Smooth muscle cell (in vitro differentiated cells): ENCODE measurements at regions not wholly inside any gene's neighbourhood (a gene's known extent, or its start where the extent isn't known, plus 50 kb on each side); places are given as distances from the start of the nearest gene placed in this dataset.

ENCODE experiments used
- DNase-seq: peaks from one replicate; lab custom pipeline; 2025; ENCODE audit not compliant: unreplicated experiment; lab: John Stamatoyannopoulos, UW
- H2AFZ ChIP-seq: fragments of 200-600 bp; sonication (generic); 2 replicates; pipeline ENCODE4 v1.6.0; 2016; ENCODE audit warnings: antibody characterized with exemption, low read depth, mild to moderate bottlenecking
- H3F3A ChIP-seq: fragments of 200-600 bp; sonication (generic); 2 replicates; pipeline ENCODE4 v1.6.0; 2017; ENCODE audit warnings: antibody characterized with exemption, low read depth
- H3K27ac ChIP-seq: fragments of 200-600 bp; sonication (generic); 2 replicates; pipeline ENCODE4 v1.5.1; 2016; ENCODE audit warnings: low read depth, mild to moderate bottlenecking
- H3K27me3 ChIP-seq: fragments of 200-600 bp; sonication (generic); 2 replicates; pipeline ENCODE4 v1.6.1; 2016; ENCODE audit warnings: low read depth, mild to moderate bottlenecking
- H3K36me3 ChIP-seq: fragments of 200-600 bp; sonication (generic); 2 replicates; pipeline ENCODE4 v1.5.1; 2016; ENCODE audit warnings: low read depth
- H3K4me1 ChIP-seq: fragments of 200-600 bp; sonication (generic); 2 replicates; pipeline ENCODE4 v1.5.1; 2016; ENCODE audit warnings: low read depth
- H3K4me2 ChIP-seq: fragments of 200-600 bp; sonication (generic); 2 replicates; pipeline ENCODE4 v1.6.0; 2016; ENCODE audit warnings: mild to moderate bottlenecking
- H3K4me3 ChIP-seq: fragments of 200-600 bp; sonication (generic); 2 replicates; pipeline ENCODE4 v1.5.1; 2016; ENCODE audit warnings: mild to moderate bottlenecking
- H3K79me2 ChIP-seq: fragments of 200-600 bp; sonication (generic); 2 replicates; pipeline ENCODE4 v1.6.0; 2016; ENCODE audit warnings: low read depth, mild to moderate bottlenecking
- H3K9ac ChIP-seq: fragments of 200-600 bp; sonication (generic); 2 replicates; pipeline ENCODE4 v1.6.0; 2016; ENCODE audit warnings: low read depth
- H3K9me3 ChIP-seq: fragments of 200-600 bp; sonication (generic); replicated peaks from 2 replicates; pipeline ENCODE4 v1.5.1; 2016; ENCODE audit warnings: low read depth
- H4K20me1 ChIP-seq: fragments of 200-600 bp; sonication (generic); 2 replicates; pipeline ENCODE4 v1.6.0; 2016; ENCODE audit warnings: low read depth
- CTCF ChIP-seq: fragments of 200-600 bp; sonication (generic); IDR thresholded peaks from 2 replicates; pipeline ENCODE4 v1.5.1; 2017; ENCODE audit warnings: borderline replicate concordance, mild to moderate bottlenecking, antibody characterized with exemption; ENCODE audit not compliant: insufficient read depth, poor library complexity, severe bottlenecking
- WGBS: methylation state at CpG from one replicate; pipeline ENCODE4 v1.1.7; 2016; ENCODE audit warnings: low lambda C conversion rate; 5-methylcytosine and 5-hydroxymethylcytosine counted together

- no peaks in the 10 kb centered on the region for H3K9me3 ChIP-seq
- WGBS = 59% methylated on average over 2 of the region's 2 CpGs
- no peak for DNase-seq
- peak overlapping the region; percentile 33 for H3K4me2 ChIP-seq
- no peak for TF ChIP-seq CTCF
- H4K20me1 ChIP-seq = no peaks in the 10 kb centered on the region
- H2AFZ ChIP-seq = no peak overlapping the region
- H3K9ac ChIP-seq = peak overlapping the region; percentile 78
- H3F3A ChIP-seq = peaks cover 9% of the 10 kb centered on the region
- peaks cover 5% of the 10 kb centered on the region for H3K4me1 ChIP-seq
- H3K79me2 ChIP-seq = no peaks in the 10 kb centered on the region
- H3K4me3 ChIP-seq = no peak overlapping the region
- peak overlapping the region; percentile 85 for H3K27ac ChIP-seq
- H3K36me3 ChIP-seq = no peaks in the 10 kb centered on the region
- H3K27me3 ChIP-seq = no peaks in the 10 kb centered on the region
Observed at GRCh38 chr1:207239874-207240273, 81.6 kb upstream of the CD55 start.

GRCh38 chr1:207240325-207241101 lies 81.0 kb upstream of the CD55 start:
- Histone ChIP-seq H3K9me3 (no peaks in the 10 kb centered on the region), H2AFZ (no peak overlapping the region), H3K4me2 (peak overlapping the region; percentile 33), H3K36me3 (no peaks in the 10 kb centered on the region), H3F3A (peaks cover 9% of the 10 kb centered on the region), H3K4me3 (no peak overlapping the region), H3K27me3 (no peaks in the 10 kb centered on the region), H3K27ac (peak overlapping the region; percentile 85), H3K79me2 (no peaks in the 10 kb centered on the region), H4K20me1 (no peaks in the 10 kb centered on the region), H3K4me1 (peaks cover 5% of the 10 kb centered on the region), H3K9ac (peak overlapping the region; percentile 78)
- DNase-seq = no peak
- 57% methylated on average over 5 of the region's 5 CpGs for WGBS
- TF ChIP-seq CTCF = no peak

- no peaks in the 10 kb centered on the region for H3K9me3 ChIP-seq
- peak overlapping the region; percentile 41 for H3K9ac ChIP-seq
- H3K27me3 ChIP-seq = no peaks in the 10 kb centered on the region
- peaks cover 9% of the 10 kb centered on the region for H3F3A ChIP-seq
- peaks cover 5% of the 10 kb centered on the region for H3K4me1 ChIP-seq
- H3K4me2 ChIP-seq = peak overlapping the region; percentile 33
- no peak for DNase-seq
- 51% methylated on average over 5 of the region's 5 CpGs for WGBS
- no peak for TF ChIP-seq CTCF
- H3K79me2 ChIP-seq = no peaks in the 10 kb centered on the region
- H4K20me1 ChIP-seq = no peaks in the 10 kb centered on the region
- H3K27ac ChIP-seq = peak overlapping the region; percentile 85
- no peaks in the 10 kb centered on the region for H3K36me3 ChIP-seq
- H3K4me3 ChIP-seq = no peak overlapping the region
- peak overlapping the region; percentile 32 for H2AFZ ChIP-seq
Observed at GRCh38 chr1:207241164-207241934, 80.1 kb upstream of the CD55 start.
